CD4-positive, alpha-beta memory T cell (primary cell): ENCODE measurements at regions not wholly inside any gene's neighbourhood (a gene's known extent, or its start where the extent isn't known, plus 50 kb on each side); places are given as distances from the start of the nearest gene placed in this dataset.

Experiments
- CTCF ChIA-PET: fragments of 350-600 bp; sonication (Branson Sonifier 250); formaldehyde crosslinking; loops from one replicate; lab custom pipeline; 2021; ENCODE audit warnings: inconsistent platforms; ENCODE audit not compliant: partially characterized antibody; lab: Charles Lee
- POLR2A ChIA-PET: fragments of 350-600 bp; sonication (Branson Sonifier 250); formaldehyde crosslinking; loops from one replicate; lab custom pipeline; 2021; ENCODE audit not compliant: partially characterized antibody; lab: Charles Lee
- DNase-seq, 5 donors: peaks; one replicate each; pipeline versions ENCODE4 v3.0.0 to v3.0.0-alpha.2; 2020 to 2022; ENCODE audit warnings: mixed read lengths in 1 of 5
- H3K27ac ChIP-seq: one replicate; pipeline ENCODE4 v1.7.0; 2013; ENCODE audit warnings: low read depth, low read length
- H3K27me3 ChIP-seq: 2 replicates; pipeline ENCODE4 v1.7.0; 2013; ENCODE audit warnings: mild to moderate bottlenecking, low read length, moderate library complexity; ENCODE audit not compliant: insufficient read depth
- H3K36me3 ChIP-seq: 2 replicates; pipeline ENCODE4 v1.7.0; 2013; ENCODE audit warnings: mild to moderate bottlenecking, low read length, moderate library complexity; ENCODE audit not compliant: insufficient read depth
- H3K4me1 ChIP-seq: 2 replicates; pipeline ENCODE4 v1.7.0; 2013; ENCODE audit warnings: mild to moderate bottlenecking, low read length, moderate library complexity; ENCODE audit not compliant: insufficient read depth
- H3K4me3 ChIP-seq, 2 donors: one replicate each; pipeline ENCODE4 v1.7.0; 2013; ENCODE audit warnings: low read length in 2 of 2, mild to moderate bottlenecking in 1 of 2
- H3K9me3 ChIP-seq, 2 donors: one replicate each; pipeline ENCODE4 v1.7.0; 2013; ENCODE audit warnings: low read length in 2 of 2, control low read depth in 1 of 2; ENCODE audit not compliant: control insufficient read depth in 1 of 2
- H3K27ac Mint-ChIP-seq, 7 donors: one replicate each; pipeline ENCODE4 v1.8.0; 2020 to 2021; ENCODE audit warnings: mixed read lengths in 7 of 7, mild to moderate bottlenecking in 6 of 7, inconsistent platforms in 3 of 7, moderate library complexity in 3 of 7
- H3K27me3 Mint-ChIP-seq, 2 donors: one replicate each; pipeline ENCODE4 v1.8.0; 2020 to 2021; ENCODE audit warnings: mixed read lengths in 2 of 2
- H3K36me3 Mint-ChIP-seq, 2 donors: one replicate each; pipeline ENCODE4 v1.8.0; 2020 to 2021; ENCODE audit warnings: mixed read lengths in 2 of 2, inconsistent platforms in 1 of 2, mild to moderate bottlenecking in 1 of 2
- H3K4me1 Mint-ChIP-seq, 4 donors: one replicate each; pipeline ENCODE4 v1.8.0; 2020 to 2021; ENCODE audit warnings: mixed read lengths in 4 of 4, mild to moderate bottlenecking in 1 of 4
- H3K4me3 Mint-ChIP-seq, 8 donors: one replicate each; pipeline ENCODE4 v1.8.0; 2020 to 2021; ENCODE audit warnings: mixed read lengths in 8 of 8, mild to moderate bottlenecking in 7 of 8, moderate library complexity in 6 of 8, inconsistent platforms in 3 of 8
- H3K9me3 Mint-ChIP-seq, 8 donors: one replicate each; pipeline ENCODE4 v1.8.0; 2020 to 2021; ENCODE audit warnings: mixed read lengths in 8 of 8, mild to moderate bottlenecking in 5 of 8, inconsistent platforms in 3 of 8, moderate library complexity in 1 of 8
- intact Hi-C: fragments of 100-400 bp; cut with micrococcal nuclease; formaldehyde crosslinking; loops from one replicate; pipeline ENCODE4 v1.15.1; 2023

GRCh38 chr13:105732806-105733529 lies 802.5 kb downstream of the EFNB2 start:
- Histone ChIP-seq H3K4me3 (no peak overlapping the region), H3K27me3 (no peaks in the 10 kb centered on the region), H3K27ac (no peak overlapping the region), H3K4me1 (no peaks in the 10 kb centered on the region), H3K9me3 (no peaks in the 10 kb centered on the region), H3K36me3 (no peaks in the 10 kb centered on the region)
- H3K4me3 Mint-ChIP-seq, result no peak overlapping the region
- no peaks in the 10 kb centered on the region for H3K4me1 Mint-ChIP-seq
- no peaks in the 10 kb centered on the region for H3K36me3 Mint-ChIP-seq
- ChIA-PET POLR2A (no interaction called here), CTCF (no interaction called here)
- no peak for DNase-seq
- peaks cover 0 to 6% (median 0%) of the 10 kb centered on the region in 8 donors for H3K9me3 Mint-ChIP-seq
- H3K27me3 Mint-ChIP-seq, result no peaks in the 10 kb centered on the region
- intact Hi-C loops, result no loop called here
- no peak overlapping the region for H3K27ac Mint-ChIP-seq

- Histone ChIP-seq H3K36me3 (no peaks in the 10 kb centered on the region), H3K4me3 (no peak overlapping the region), H3K4me1 (no peaks in the 10 kb centered on the region), H3K9me3 (no peaks in the 10 kb centered on the region), H3K27me3 (no peaks in the 10 kb centered on the region), H3K27ac (no peak overlapping the region)
- peaks cover 0 to 3% (median 0%) of the 10 kb centered on the region in 8 donors for H3K9me3 Mint-ChIP-seq
- H3K27me3 Mint-ChIP-seq, result no peaks in the 10 kb centered on the region
- POLR2A ChIA-PET, result no interaction called here
- intact Hi-C loops, result no loop called here
- CTCF ChIA-PET, result no interaction called here
- H3K4me3 Mint-ChIP-seq, result no peak overlapping the region
- no peaks in the 10 kb centered on the region for H3K4me1 Mint-ChIP-seq
- H3K27ac Mint-ChIP-seq, result no peak overlapping the region
- no peak for DNase-seq
- H3K36me3 Mint-ChIP-seq, result no peaks in the 10 kb centered on the region
Measured at GRCh38 chr13:105725887-105726286, 809.6 kb downstream of the EFNB2 start.

GRCh38 chr13:105721016-105721415 lies 814.4 kb downstream of the EFNB2 start:
- no peaks in the 10 kb centered on the region for H3K4me1 Mint-ChIP-seq
- peaks cover 0 to 3% (median 0%) of the 10 kb centered on the region in 8 donors for H3K9me3 Mint-ChIP-seq
- H3K27ac ChIP-seq, result no peak overlapping the region

GRCh38 chr13:105719859-105720258 lies 815.6 kb downstream of the EFNB2 start:
- Histone ChIP-seq H3K4me3 (no peak overlapping the region), H3K36me3 (no peaks in the 10 kb centered on the region), H3K9me3 (no peaks in the 10 kb centered on the region), H3K4me1 (no peaks in the 10 kb centered on the region), H3K27me3 (no peaks in the 10 kb centered on the region), H3K27ac (no peak overlapping the region)
- ChIA-PET CTCF (no interaction called here), POLR2A (no interaction called here)
- Mint-ChIP-seq H3K9me3 (peaks cover 0 to 3% (median 0%) of the 10 kb centered on the region in 8 donors), H3K27me3 (no peaks in the 10 kb centered on the region), H3K27ac (no peak overlapping the region), H3K4me3 (no peak overlapping the region), H3K36me3 (no peaks in the 10 kb centered on the region), H3K4me1 (no peaks in the 10 kb centered on the region)
- DNase-seq, result no peak
- intact Hi-C loops, result no loop called here

More at GRCh38 chr13:105721016-105721415, 814.4 kb downstream of the EFNB2 start:
- H3K4me3 ChIP-seq, result no peak overlapping the region
- Mint-ChIP-seq H3K27me3 (no peaks in the 10 kb centered on the region), H3K36me3 (no peaks in the 10 kb centered on the region), H3K27ac (no peak overlapping the region), H3K4me3 (no peak overlapping the region)
- H3K36me3 ChIP-seq, result no peaks in the 10 kb centered on the region
- DNase-seq, result no peak
- POLR2A ChIA-PET, result no interaction called here
- no peaks in the 10 kb centered on the region for H3K9me3 ChIP-seq
- no peaks in the 10 kb centered on the region for H3K27me3 ChIP-seq
- no peaks in the 10 kb centered on the region for H3K4me1 ChIP-seq
- CTCF ChIA-PET, result no interaction called here
- intact Hi-C loops, result no loop called here

GRCh38 chr13:105709181-105709580 lies 826.3 kb downstream of the EFNB2 start:
- Mint-ChIP-seq H3K4me1 (no peaks in the 10 kb centered on the region), H3K27ac (no peak overlapping the region), H3K36me3 (no peaks in the 10 kb centered on the region), H3K9me3 (peaks cover 0 to 3% (median 0%) of the 10 kb centered on the region in 8 donors), H3K27me3 (peaks cover 0 to 1% of the 10 kb centered on the region in 2 donors), H3K4me3 (no peak overlapping the region)
- Histone ChIP-seq H3K9me3 (peaks cover 0 to 5% of the 10 kb centered on the region in 2 donors), H3K36me3 (no peaks in the 10 kb centered on the region), H3K4me1 (no peaks in the 10 kb centered on the region), H3K27ac (no peak overlapping the region), H3K4me3 (no peak overlapping the region), H3K27me3 (no peaks in the 10 kb centered on the region)
- ChIA-PET POLR2A (no interaction called here), CTCF (no interaction called here)
- no peak for DNase-seq
- intact Hi-C loops, result no loop called here

- intact Hi-C loops, result no loop called here
- Mint-ChIP-seq H3K9me3 (peaks cover 0 to 7% (median 2%) of the 10 kb centered on the region in 8 donors), H3K4me3 (no peak overlapping the region), H3K27me3 (no peaks in the 10 kb centered on the region), H3K4me1 (no peaks in the 10 kb centered on the region), H3K27ac (no peak overlapping the region), H3K36me3 (no peaks in the 10 kb centered on the region)
- CTCF ChIA-PET, result no interaction called here
- no peaks in the 10 kb centered on the region for H3K4me1 ChIP-seq
- POLR2A ChIA-PET, result no interaction called here
- no peak overlapping the region for H3K4me3 ChIP-seq
- no peak overlapping the region for H3K27ac ChIP-seq
- H3K27me3 ChIP-seq, result no peaks in the 10 kb centered on the region
- DNase-seq, result no peak
- H3K9me3 ChIP-seq, result peaks cover 0 to 5% of the 10 kb centered on the region in 2 donors
- H3K36me3 ChIP-seq, result no peaks in the 10 kb centered on the region
Measured at GRCh38 chr13:105703843-105704242, 831.6 kb downstream of the EFNB2 start.

DNA sequence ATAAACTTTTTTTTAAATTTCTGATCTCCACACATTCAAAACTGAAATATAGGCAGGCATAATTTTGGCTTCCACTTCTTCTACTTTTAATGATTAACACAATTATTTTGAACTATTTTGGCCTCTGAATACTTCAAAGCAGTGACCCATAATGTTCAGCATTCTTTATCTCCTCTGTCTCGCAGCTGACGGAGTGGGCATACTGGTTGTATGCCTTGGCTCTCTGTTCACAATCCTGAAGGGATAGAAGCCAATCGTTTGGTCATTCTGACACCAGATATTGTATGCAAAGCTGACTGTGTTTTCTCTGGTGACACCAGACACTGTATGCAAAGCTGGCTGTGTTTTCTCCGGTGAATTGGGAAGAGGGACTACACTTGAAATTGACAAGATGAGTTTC lies 833.0 kb downstream of the EFNB2 start:
- Mint-ChIP-seq H3K4me3 (no peak overlapping the region), H3K27ac (no peak overlapping the region), H3K27me3 (no peaks in the 10 kb centered on the region), H3K9me3 (peaks cover 0 to 7% (median 2%) of the 10 kb centered on the region in 8 donors), H3K36me3 (no peaks in the 10 kb centered on the region), H3K4me1 (no peaks in the 10 kb centered on the region)
- CTCF ChIA-PET, result no interaction called here
- intact Hi-C loops, result no loop called here
- POLR2A ChIA-PET, result no interaction called here
- no peaks in the 10 kb centered on the region for H3K4me1 ChIP-seq
- H3K9me3 ChIP-seq, result peaks cover 0 to 5% of the 10 kb centered on the region in 2 donors
- no peak overlapping the region for H3K4me3 ChIP-seq
- no peak for DNase-seq
- no peak overlapping the region for H3K27ac ChIP-seq
- no peaks in the 10 kb centered on the region for H3K27me3 ChIP-seq
- no peaks in the 10 kb centered on the region for H3K36me3 ChIP-seq
